CD14-positive monocyte (primary cell): ENCODE measurements at regions not wholly inside any gene's neighbourhood (a gene's known extent, or its start where the extent isn't known, plus 50 kb on each side); places are given as distances from the start of the nearest gene placed in this dataset.

Experiments used
- DNase-seq, 3 donors: peaks; one replicate each; pipeline ENCODE4 v3.0.0-alpha.2; 2011 to 2022
- H2AFZ ChIP-seq: 2 replicates; pipeline ENCODE4 v1.6.0; 2012; ENCODE audit warnings: mild to moderate bottlenecking, low read depth, low read length, inconsistent platforms; ENCODE audit not compliant: insufficient read depth, poor library complexity, severe bottlenecking
- H3K27ac ChIP-seq, 2 donors: 1 replicate in 1 of 2; 2 replicates in 1 of 2; pipeline ENCODE4 v1.5.1; 2012 to 2013; ENCODE audit warnings: low read length in 2 of 2, control low read depth in 1 of 2, inconsistent platforms in 1 of 2, low read depth in 1 of 2, mild to moderate bottlenecking in 1 of 2
- H3K27me3 ChIP-seq, 2 donors: one replicate each; pipeline versions ENCODE4 v1.6.0 to v1.6.1; 2011 to 2013; ENCODE audit warnings: low read length in 2 of 2; ENCODE audit not compliant: control insufficient read depth in 2 of 2, insufficient read depth in 2 of 2
- H3K36me3 ChIP-seq, 2 donors: replicated peaks in 1 of 2; 1 replicate in 1 of 2; 2 replicates in 1 of 2; pipeline versions ENCODE4 v1.5.1 to v1.6.1; 2012 to 2013; ENCODE audit warnings: low read length in 2 of 2, control low read depth in 1 of 2, inconsistent platforms in 1 of 2, mild to moderate bottlenecking in 1 of 2; ENCODE audit not compliant: insufficient read depth in 2 of 2, control insufficient read depth in 1 of 2
- H3K4me1 ChIP-seq, 2 donors: 1 replicate in 1 of 2; 2 replicates in 1 of 2; pipeline versions ENCODE4 v1.5.1 to v1.6.1; 2012 to 2013; ENCODE audit warnings: low read length in 2 of 2, control low read depth in 1 of 2, inconsistent platforms in 1 of 2, mild to moderate bottlenecking in 1 of 2, moderate library complexity in 1 of 2; ENCODE audit not compliant: insufficient read depth in 2 of 2, control insufficient read depth in 1 of 2
- H3K4me2 ChIP-seq: replicated peaks from 2 replicates; pipeline ENCODE3; 2012; ENCODE audit warnings: low read length, moderate library complexity, mild to moderate bottlenecking; ENCODE audit not compliant: poor library complexity, severe bottlenecking; ENCODE audit errors: extremely low read depth
- H3K4me3 ChIP-seq, 3 experiments: fragments of 200-600 bp in 1 of 3; sonication (generic) in 1 of 3; replicated peaks in 1 of 3; 1 replicate in 2 of 3; 2 replicates in 1 of 3; pipeline ENCODE4 v1.5.1; 2011 to 2013; ENCODE audit warnings: low read length in 3 of 3, mild to moderate bottlenecking in 3 of 3, control low read depth in 2 of 3, low read depth in 2 of 3, inconsistent platforms in 1 of 3, moderate library complexity in 1 of 3
- H3K79me2 ChIP-seq: 2 replicates; pipeline ENCODE4 v1.6.0; 2012; ENCODE audit warnings: mild to moderate bottlenecking, control low read depth, inconsistent platforms, low read length, moderate library complexity; ENCODE audit not compliant: insufficient read depth
- H3K9ac ChIP-seq: 2 replicates; pipeline ENCODE4 v1.6.0; 2017; ENCODE audit warnings: low read length, mild to moderate bottlenecking; ENCODE audit not compliant: insufficient read depth, poor library complexity, severe bottlenecking
- H3K9me3 ChIP-seq, 2 donors: replicated peaks in 1 of 2; 1 replicate in 1 of 2; 2 replicates in 1 of 2; pipeline versions ENCODE4 v1.5.1 to v1.6.1; 2012 to 2013; ENCODE audit warnings: low read length in 2 of 2, control low read depth in 1 of 2; ENCODE audit not compliant: control insufficient read depth in 1 of 2, insufficient read depth in 1 of 2
- H4K20me1 ChIP-seq: 2 replicates; pipeline ENCODE4 v1.6.0; 2012; ENCODE audit warnings: mild to moderate bottlenecking, low read length, control low read depth, moderate library complexity; ENCODE audit not compliant: insufficient read depth
- H3K27ac Mint-ChIP-seq, 7 donors: one replicate each; pipeline ENCODE4 v1.8.0; 2020; ENCODE audit warnings: mild to moderate bottlenecking in 7 of 7, mixed read lengths in 7 of 7, moderate library complexity in 6 of 7, inconsistent platforms in 2 of 7
- H3K27me3 Mint-ChIP-seq, 3 donors: one replicate each; pipeline ENCODE4 v1.8.0; 2021 to 2022; ENCODE audit warnings: low read depth in 3 of 3, mild to moderate bottlenecking in 3 of 3, mixed read lengths in 3 of 3, moderate library complexity in 3 of 3, inconsistent platforms in 1 of 3
- H3K36me3 Mint-ChIP-seq, 2 donors: one replicate each; pipeline ENCODE4 v1.8.0; 2020; ENCODE audit warnings: mixed read lengths in 2 of 2, inconsistent platforms in 1 of 2, mild to moderate bottlenecking in 1 of 2
- H3K4me1 Mint-ChIP-seq: one replicate; pipeline ENCODE4 v1.8.0; 2020; ENCODE audit warnings: mild to moderate bottlenecking, mixed read lengths
- H3K4me3 Mint-ChIP-seq, 2 donors: one replicate each; pipeline ENCODE4 v1.8.0; 2020; ENCODE audit warnings: mild to moderate bottlenecking in 2 of 2, mixed read lengths in 2 of 2, moderate library complexity in 1 of 2
- H3K9me3 Mint-ChIP-seq, 7 donors: one replicate each; pipeline ENCODE4 v1.8.0; 2020 to 2022; ENCODE audit warnings: mixed read lengths in 7 of 7, mild to moderate bottlenecking in 6 of 7, moderate library complexity in 6 of 7, inconsistent platforms in 2 of 7
- WGBS: methylation state at CpG from one replicate; pipeline ENCODE4 v1.1.5; 2013; ENCODE audit warnings: missing lambda C conversion rate; ENCODE audit not compliant: insufficient coverage; 5-methylcytosine and 5-hydroxymethylcytosine counted together
- intact Hi-C, 2 donors: fragments of 100-400 bp; cut with micrococcal nuclease; formaldehyde crosslinking; loops; one replicate each; pipeline versions ENCODE4 v1.15.0 to v1.15.1; 2023
- TF ChIP-seq, protein P1 (sequence below): fragments of 200-600 bp; IDR thresholded peaks from one replicate; pipeline ENCODE4 v1.8.0; 2022; ENCODE audit warnings: antibody characterized with exemption, mild to moderate bottlenecking

DNA sequence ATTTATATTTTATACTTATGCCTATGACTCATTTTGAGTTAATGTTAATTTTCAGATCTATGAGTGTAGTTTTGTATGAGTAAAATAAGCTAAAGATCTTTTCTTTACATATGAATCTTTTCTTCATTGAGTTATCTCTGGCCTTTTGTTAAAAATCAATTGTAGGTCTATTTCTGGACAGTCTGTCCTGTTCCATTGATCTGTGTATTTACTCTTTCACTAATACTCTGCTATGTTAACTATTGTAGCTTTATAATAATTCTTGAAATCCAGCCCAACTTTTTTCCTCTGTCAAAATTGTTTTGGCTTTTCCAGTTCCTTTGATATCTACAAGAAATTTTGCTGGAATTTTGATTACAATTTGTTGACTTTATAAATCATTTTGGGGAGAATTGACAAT, 177.0 kb downstream of the RBM46 start:
- no peak overlapping the region for H3K4me3 ChIP-seq
- no peak overlapping the region for H3K27ac ChIP-seq
- H3K4me1 Mint-ChIP-seq: no peaks in the 10 kb centered on the region
- H3K27ac Mint-ChIP-seq: no peak overlapping the region
- H3K9me3 ChIP-seq: peaks cover 0 to 11% of the 10 kb centered on the region in 2 donors
- H3K9ac ChIP-seq: no peak overlapping the region
- no peaks in the 10 kb centered on the region for H3K27me3 ChIP-seq
- no peak overlapping the region for H3K4me3 Mint-ChIP-seq
- intact Hi-C loops: no loop called here
- no peak for DNase-seq
- H3K27me3 Mint-ChIP-seq: no peaks in the 10 kb centered on the region
- H3K36me3 ChIP-seq: no peaks in the 10 kb centered on the region
- no peaks in the 10 kb centered on the region for H3K36me3 Mint-ChIP-seq
- H3K9me3 Mint-ChIP-seq: peaks cover 0 to 9% (median 4%) of the 10 kb centered on the region in 7 donors
- no peak overlapping the region for H3K4me2 ChIP-seq
- H3K79me2 ChIP-seq: no peaks in the 10 kb centered on the region
- no peaks in the 10 kb centered on the region for H4K20me1 ChIP-seq
- H2AFZ ChIP-seq: no peak overlapping the region
- TF ChIP-seq, protein P1, sequence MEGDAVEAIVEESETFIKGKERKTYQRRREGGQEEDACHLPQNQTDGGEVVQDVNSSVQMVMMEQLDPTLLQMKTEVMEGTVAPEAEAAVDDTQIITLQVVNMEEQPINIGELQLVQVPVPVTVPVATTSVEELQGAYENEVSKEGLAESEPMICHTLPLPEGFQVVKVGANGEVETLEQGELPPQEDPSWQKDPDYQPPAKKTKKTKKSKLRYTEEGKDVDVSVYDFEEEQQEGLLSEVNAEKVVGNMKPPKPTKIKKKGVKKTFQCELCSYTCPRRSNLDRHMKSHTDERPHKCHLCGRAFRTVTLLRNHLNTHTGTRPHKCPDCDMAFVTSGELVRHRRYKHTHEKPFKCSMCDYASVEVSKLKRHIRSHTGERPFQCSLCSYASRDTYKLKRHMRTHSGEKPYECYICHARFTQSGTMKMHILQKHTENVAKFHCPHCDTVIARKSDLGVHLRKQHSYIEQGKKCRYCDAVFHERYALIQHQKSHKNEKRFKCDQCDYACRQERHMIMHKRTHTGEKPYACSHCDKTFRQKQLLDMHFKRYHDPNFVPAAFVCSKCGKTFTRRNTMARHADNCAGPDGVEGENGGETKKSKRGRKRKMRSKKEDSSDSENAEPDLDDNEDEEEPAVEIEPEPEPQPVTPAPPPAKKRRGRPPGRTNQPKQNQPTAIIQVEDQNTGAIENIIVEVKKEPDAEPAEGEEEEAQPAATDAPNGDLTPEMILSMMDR: no peak
- H3K4me1 ChIP-seq: no peaks in the 10 kb centered on the region

DNA sequence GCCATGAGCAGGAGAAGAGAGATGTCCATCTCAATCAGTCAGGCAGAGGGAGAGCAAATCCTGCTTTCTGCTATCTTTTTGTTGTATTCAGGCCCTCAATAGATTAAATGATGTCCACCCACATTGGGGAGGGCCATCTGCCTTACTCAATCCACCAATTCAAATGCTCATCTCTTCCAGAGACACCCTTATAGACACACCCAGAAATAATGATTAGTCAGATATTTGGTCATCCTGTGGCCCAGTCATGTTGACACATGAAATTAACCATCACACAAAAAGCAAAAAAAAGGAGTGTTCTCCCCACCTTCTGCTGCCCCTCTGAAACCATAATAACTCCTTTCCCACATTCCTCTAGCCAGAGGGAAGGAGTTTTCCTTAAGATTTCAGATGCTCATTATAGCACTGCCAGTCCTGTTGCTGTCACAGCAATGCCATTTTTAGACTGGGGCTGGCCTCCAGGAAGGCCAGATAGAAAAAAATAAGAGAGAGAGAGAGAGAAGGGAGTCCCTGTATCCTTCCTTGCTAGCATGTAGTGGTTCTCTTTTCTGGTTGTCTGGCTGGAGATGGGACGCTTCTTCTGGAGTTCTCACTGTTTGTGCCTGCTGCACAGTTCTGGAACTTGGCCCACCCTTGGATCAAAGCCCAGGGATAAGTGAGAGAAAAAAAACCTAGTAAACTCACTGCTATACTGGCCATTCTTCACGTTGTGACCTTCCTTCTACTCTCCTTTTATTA, 177.7 kb downstream of the RBM46 start:
- no CpG with 5 or more reads among the region's 2 CpGs for WGBS
- H3K27me3 ChIP-seq: no peaks in the 10 kb centered on the region
- peak overlapping the region in 1 of 7 donors; percentile 4 for H3K27ac Mint-ChIP-seq

More for the DNA sequence above, 177.7 kb downstream of the RBM46 start:
- Mint-ChIP-seq H3K9me3 (peaks cover 0 to 9% (median 5%) of the 10 kb centered on the region in 7 donors), H3K4me3 (no peak overlapping the region), H3K36me3 (no peaks in the 10 kb centered on the region), H3K4me1 (no peaks in the 10 kb centered on the region), H3K27me3 (no peaks in the 10 kb centered on the region)
- Histone ChIP-seq H3K9me3 (peaks cover 0 to 8% of the 10 kb centered on the region in 2 donors), H3K4me2 (no peak overlapping the region), H3K4me1 (no peaks in the 10 kb centered on the region), H3K9ac (no peak overlapping the region), H3K4me3 (no peak overlapping the region), H4K20me1 (no peaks in the 10 kb centered on the region), H3K36me3 (no peaks in the 10 kb centered on the region), H3K79me2 (no peaks in the 10 kb centered on the region), H3K27ac (no peak overlapping the region), H2AFZ (no peak overlapping the region)
- intact Hi-C loops: no loop called here
- TF ChIP-seq, protein P1: no peak
- no peak for DNase-seq
